GM23248 (cell line): ENCODE measurements at regions not wholly inside any gene's neighbourhood (a gene's known extent, or its start where the extent isn't known, plus 50 kb on each side); places are given as distances from the start of the nearest gene placed in this dataset.

ENCODE experiments used
- DNase-seq: peaks from one replicate; pipeline ENCODE4 v3.0.0-alpha.2; 2015
- H2AFZ ChIP-seq: fragments of 200-600 bp; sonication (generic); 2 replicates; pipeline ENCODE4 v1.6.1; 2016; ENCODE audit warnings: antibody characterized with exemption
- H3F3A ChIP-seq: fragments of 200-600 bp; sonication (generic); 2 replicates; pipeline ENCODE4 v1.6.1; 2016; ENCODE audit warnings: mild to moderate bottlenecking, antibody characterized with exemption, mixed run types; ENCODE audit not compliant: insufficient read depth
- H3K27ac ChIP-seq: fragments of 200-600 bp; sonication (generic); 2 replicates; pipeline ENCODE4 v1.5.1; 2016; ENCODE audit warnings: mild to moderate bottlenecking
- H3K27me3 ChIP-seq: fragments of 200-600 bp; sonication (generic); replicated peaks from 2 replicates; pipeline ENCODE4 v1.6.1; 2016; ENCODE audit warnings: mild to moderate bottlenecking; ENCODE audit not compliant: insufficient read depth
- H3K36me3 ChIP-seq: fragments of 200-600 bp; sonication (generic); 2 replicates; pipeline ENCODE4 v1.6.1; 2016; ENCODE audit warnings: low read depth, mild to moderate bottlenecking
- H3K4me1 ChIP-seq: fragments of 200-600 bp; sonication (generic); 2 replicates; pipeline ENCODE4 v1.6.1; 2016; ENCODE audit warnings: mild to moderate bottlenecking; ENCODE audit not compliant: insufficient read depth
- H3K4me2 ChIP-seq: fragments of 200-600 bp; sonication (generic); one replicate; pipeline ENCODE4 v1.6.1; 2016; ENCODE audit warnings: mild to moderate bottlenecking; ENCODE audit not compliant: unreplicated experiment
- H3K4me3 ChIP-seq: fragments of 200-600 bp; sonication (generic); 2 replicates; pipeline ENCODE4 v1.5.1; 2016; ENCODE audit warnings: mild to moderate bottlenecking
- H3K79me2 ChIP-seq: fragments of 200-600 bp; sonication (generic); 2 replicates; pipeline ENCODE4 v1.6.1; 2016; ENCODE audit warnings: mild to moderate bottlenecking; ENCODE audit not compliant: insufficient read depth
- H3K9ac ChIP-seq: fragments of 200-600 bp; sonication (generic); 2 replicates; pipeline ENCODE4 v1.6.1; 2016; ENCODE audit warnings: mild to moderate bottlenecking
- H3K9me2 ChIP-seq: fragments of 200-600 bp; sonication (generic); 2 replicates; pipeline ENCODE4 v1.6.1; 2016; ENCODE audit warnings: mixed run types, mild to moderate bottlenecking, moderate library complexity; ENCODE audit not compliant: insufficient read depth
- H3K9me3 ChIP-seq: fragments of 200-600 bp; sonication (generic); one replicate; pipeline ENCODE4 v1.6.1; 2017; ENCODE audit warnings: low read depth
- H4K20me1 ChIP-seq: fragments of 200-600 bp; sonication (generic); 2 replicates; pipeline ENCODE4 v1.6.0; 2016; ENCODE audit not compliant: insufficient read depth
- EZH2 ChIP-seq: fragments of 200-600 bp; sonication (generic); IDR thresholded peaks from 2 replicates; pipeline ENCODE4 v1.6.1; 2018; ENCODE audit warnings: antibody characterized with exemption, mild to moderate bottlenecking; ENCODE audit not compliant: insufficient read depth, poor library complexity, severe bottlenecking
- EZH2phosphoT487 ChIP-seq: fragments of 200-600 bp; sonication (generic); IDR thresholded peaks from 2 replicates; pipeline ENCODE4 v1.6.1; 2018; ENCODE audit warnings: antibody characterized with exemption, moderate library complexity, mild to moderate bottlenecking, low read depth; ENCODE audit not compliant: insufficient read depth
- WGBS, 2 experiments: methylation state at CpG; one replicate each; pipeline ENCODE4 v1.1.6; 2015 to 2017; ENCODE audit warnings: low lambda C conversion rate in 2 of 2, low coverage in 1 of 2; ENCODE audit errors: missing lambda C conversion rate in 2 of 2; 5-methylcytosine and 5-hydroxymethylcytosine counted together
- in situ Hi-C: fragments of 300-500 bp; cut with MboI; formaldehyde crosslinking; loops from 2 replicates; pipeline ENCODE4 v1.15.0; 2020

- H3K9me3 ChIP-seq = no peaks in the 10 kb centered on the region
- H4K20me1 ChIP-seq = no peaks in the 10 kb centered on the region
- in situ Hi-C loops = no loop called here
- no peaks in the 10 kb centered on the region for H3K79me2 ChIP-seq
- no peak overlapping the region for H3K4me2 ChIP-seq
- H3K4me1 ChIP-seq = peaks cover 29% of the 10 kb centered on the region
- 88 to 91% methylated on average over 4 of the region's 4 CpGs for WGBS, 2 experiments
- H3K9me2 ChIP-seq = no peaks in the 10 kb centered on the region
- no peak overlapping the region for H3K4me3 ChIP-seq
- TF ChIP-seq EZH2phosphoT487 (no peak), EZH2 (no peak)
- H3K27me3 ChIP-seq = no peaks in the 10 kb centered on the region
- no peak for DNase-seq
- no peaks in the 10 kb centered on the region for H3K36me3 ChIP-seq
- no peak overlapping the region for H3K27ac ChIP-seq
- no peak overlapping the region for H3K9ac ChIP-seq
- 0 out of 2 replicates have a peak, but pooled peaks cover 7% of the 10 kb centered on the region for H3F3A ChIP-seq
- no peak overlapping the region for H2AFZ ChIP-seq
Measured at GRCh38 chr7:22611758-22612079, 111.7 kb upstream of the STEAP1B start.

- DNase-seq = peak; percentile 47
- H3K9ac ChIP-seq = no peak overlapping the region
- in situ Hi-C loops = no loop called here
- 26 to 36% methylated on average over 3 of the region's 3 CpGs for WGBS, 2 experiments
- peak overlapping the region; percentile 20; the same call in 1 of the 2 replicates for H3K27ac ChIP-seq
- H2AFZ ChIP-seq = no peak overlapping the region
- no peak overlapping the region for H3K4me3 ChIP-seq
- H3K9me2 ChIP-seq = no peaks in the 10 kb centered on the region
- TF ChIP-seq EZH2phosphoT487 = no peak
- TF ChIP-seq EZH2 = no peak
- H3K79me2 ChIP-seq = no peaks in the 10 kb centered on the region
- no peaks in the 10 kb centered on the region for H3K36me3 ChIP-seq
- no peaks in the 10 kb centered on the region for H4K20me1 ChIP-seq
- peak overlapping the region; percentile 61 for H3K4me2 ChIP-seq
- H3K4me1 ChIP-seq = peaks cover 29% of the 10 kb centered on the region
- no peaks in the 10 kb centered on the region for H3K9me3 ChIP-seq
- 0 out of 2 replicates have a peak, but pooled peaks cover 8% of the 10 kb centered on the region for H3F3A ChIP-seq
- H3K27me3 ChIP-seq = no peaks in the 10 kb centered on the region
Measured at GRCh38 chr7:22610951-22611757, 111.2 kb upstream of the STEAP1B start.

- in situ Hi-C loops = no loop called here
- Histone ChIP-seq H3K9me2 (no peaks in the 10 kb centered on the region), H3K4me2 (no peak overlapping the region), H3K27me3 (no peaks in the 10 kb centered on the region), H3K4me3 (no peak overlapping the region), H3F3A (0 out of 2 replicates have a peak, but pooled peaks cover 8% of the 10 kb centered on the region), H2AFZ (no peak overlapping the region), H3K36me3 (no peaks in the 10 kb centered on the region), H3K4me1 (peaks cover 29% of the 10 kb centered on the region), H4K20me1 (no peaks in the 10 kb centered on the region), H3K27ac (peak overlapping the region; percentile 20; the same call in 1 of the 2 replicates), H3K9me3 (no peaks in the 10 kb centered on the region), H3K9ac (no peak overlapping the region), H3K79me2 (no peaks in the 10 kb centered on the region)
- WGBS, 2 experiments = 90 to 98% methylated on average over 3 of the region's 3 CpGs
- no peak for TF ChIP-seq EZH2phosphoT487
- no peak for TF ChIP-seq EZH2
- DNase-seq = no peak
Measured at GRCh38 chr7:22610263-22610662, 110.3 kb upstream of the STEAP1B start.

GRCh38 chr7:22607180-22607579, 107.2 kb upstream of the STEAP1B start:
- 24 to 34% methylated on average over 5 of the region's 5 CpGs for WGBS, 2 experiments
- in situ Hi-C loops = no loop called here
- H3K4me2 ChIP-seq = no peak overlapping the region

More at GRCh38 chr7:22607180-22607579, 107.2 kb upstream of the STEAP1B start:
- no peak overlapping the region for H3K4me3 ChIP-seq
- H4K20me1 ChIP-seq = no peaks in the 10 kb centered on the region
- no peaks in the 10 kb centered on the region for H3K9me3 ChIP-seq
- 0 out of 2 replicates have a peak, but pooled peaks cover 4% of the 10 kb centered on the region for H3F3A ChIP-seq
- peak overlapping the region; percentile 18; the same call in 1 of the 2 replicates for H3K27ac ChIP-seq
- TF ChIP-seq EZH2 = no peak
- TF ChIP-seq EZH2phosphoT487 = no peak
- no peak overlapping the region for H2AFZ ChIP-seq
- H3K36me3 ChIP-seq = no peaks in the 10 kb centered on the region
- H3K4me1 ChIP-seq = peaks cover 23% of the 10 kb centered on the region
- no peak overlapping the region for H3K9ac ChIP-seq
- no peaks in the 10 kb centered on the region for H3K9me2 ChIP-seq
- H3K79me2 ChIP-seq = no peaks in the 10 kb centered on the region
- H3K27me3 ChIP-seq = no peaks in the 10 kb centered on the region
- peak; percentile 81 for DNase-seq
